Coronary artery (tissue), 2 donors: ENCODE measurements at regions not wholly inside any gene's neighbourhood (a gene's known extent, or its start where the extent isn't known, plus 50 kb on each side); places are given as distances from the start of the nearest gene placed in this dataset.

Experiments
- DNase-seq: peaks from one replicate; pipeline ENCODE4 v3.0.0-alpha.2; 2017; ENCODE audit warnings: low spot score
- H3K27ac ChIP-seq, 2 donors: fragments of 200-600 bp; sonication (generic); one replicate each; pipeline ENCODE4 v1.5.1; 2016 to 2019
- H3K4me3 ChIP-seq: fragments of 200-600 bp; sonication (generic); 2 replicates; pipeline ENCODE4 v1.5.1; 2016; ENCODE audit warnings: mild to moderate bottlenecking, moderate library complexity
- CTCF ChIP-seq: fragments of 200-600 bp; sonication (generic); IDR thresholded peaks from one replicate; pipeline ENCODE4 v1.5.1; 2019; ENCODE audit warnings: antibody characterized with exemption

DNA sequence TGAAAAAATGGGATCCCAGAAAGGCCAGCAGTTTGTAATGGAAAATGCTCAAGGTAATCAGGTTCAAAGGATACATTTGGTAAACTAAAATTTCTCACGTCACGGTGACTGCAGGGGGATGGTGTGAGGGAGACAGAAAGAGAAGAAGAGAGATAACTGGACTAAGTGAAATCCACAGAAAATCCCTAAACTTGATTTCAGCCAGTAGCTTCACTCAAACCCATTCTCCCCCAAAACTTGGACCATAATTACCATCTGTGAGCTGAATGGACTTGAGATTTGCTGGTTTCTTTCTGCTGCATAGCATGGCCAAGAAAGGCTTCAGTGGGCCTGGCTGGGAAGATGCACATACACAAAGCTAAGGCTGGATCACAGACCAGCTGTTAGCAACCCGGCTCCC lies 155.4 kb upstream of the LMO4 start:
- Histone ChIP-seq H3K27ac (no peak overlapping the region), H3K4me3 (no peak overlapping the region)
- no peak for DNase-seq
- TF ChIP-seq CTCF: no peak

GRCh38 chr1:87174724-87175245 lies 153.9 kb upstream of the LMO4 start:
- no peak for TF ChIP-seq CTCF
- no peak for DNase-seq
- no peak overlapping the region for H3K27ac ChIP-seq

GRCh38 chr1:87176087-87176486 lies 152.6 kb upstream of the LMO4 start:
- H3K27ac ChIP-seq: no peak overlapping the region
- no peak for TF ChIP-seq CTCF

More at GRCh38 chr1:87174724-87175245, 153.9 kb upstream of the LMO4 start:
- H3K4me3 ChIP-seq: no peak overlapping the region

GRCh38 chr1:87176514-87176913 lies 152.2 kb upstream of the LMO4 start:
- Histone ChIP-seq H3K4me3 (no peak overlapping the region), H3K27ac (no peak overlapping the region)
- TF ChIP-seq CTCF: no peak
- no peak for DNase-seq

More at GRCh38 chr1:87176087-87176486, 152.6 kb upstream of the LMO4 start:
- no peak overlapping the region for H3K4me3 ChIP-seq
- DNase-seq: no peak

GRCh38 chr1:87178441-87178840 lies 150.2 kb upstream of the LMO4 start:
- no peak for TF ChIP-seq CTCF
- Histone ChIP-seq H3K4me3 (no peak overlapping the region), H3K27ac (no peak overlapping the region)
- DNase-seq: no peak

GRCh38 chr1:87179076-87179810 lies 149.4 kb upstream of the LMO4 start:
- Histone ChIP-seq H3K27ac (no peak overlapping the region), H3K4me3 (no peak overlapping the region)
- no peak for DNase-seq
- TF ChIP-seq CTCF: no peak

- Histone ChIP-seq H3K4me3 (no peak overlapping the region), H3K27ac (no peak overlapping the region)
- TF ChIP-seq CTCF: no peak
- DNase-seq: no peak
These were observed 148.7 kb upstream of the LMO4 start for GRCh38 chr1:87179851-87180519.
